Liver (tissue), 8 donors: ENCODE measurements at regions not wholly inside any gene's neighbourhood (a gene's known extent, or its start where the extent isn't known, plus 50 kb on each side); places are given as distances from the start of the nearest gene placed in this dataset.

Experiments
- DNase-seq: peaks from one replicate; pipeline ENCODE4 v3.0.0-alpha.2; 2017; ENCODE audit warnings: low spot score
- H3K27ac ChIP-seq, 2 donors: one replicate each; pipeline ENCODE4 v1.7.0; 2013; ENCODE audit warnings: inconsistent platforms in 2 of 2, low read length in 2 of 2, control low read depth in 1 of 2, low read depth in 1 of 2, mild to moderate bottlenecking in 1 of 2
- H3K27me3 ChIP-seq, 4 donors: one replicate each; pipeline versions ENCODE4 v1.6.1 to v1.7.0; 2013; ENCODE audit warnings: low read length in 3 of 4, inconsistent platforms in 1 of 4, mild to moderate bottlenecking in 1 of 4, moderate library complexity in 1 of 4; ENCODE audit not compliant: control insufficient read depth in 4 of 4, insufficient read depth in 4 of 4
- H3K36me3 ChIP-seq, 4 donors: one replicate each; pipeline versions ENCODE4 v1.6.1 to v1.7.0; 2013; ENCODE audit warnings: low read length in 3 of 4, mild to moderate bottlenecking in 3 of 4, low read depth in 1 of 4, moderate library complexity in 1 of 4; ENCODE audit not compliant: control insufficient read depth in 4 of 4, insufficient read depth in 3 of 4
- H3K4me1 ChIP-seq, 4 donors: one replicate each; pipeline versions ENCODE4 v1.6.1 to v1.7.0; 2013; ENCODE audit warnings: low read length in 3 of 4, mild to moderate bottlenecking in 3 of 4, moderate library complexity in 1 of 4; ENCODE audit not compliant: control insufficient read depth in 4 of 4, insufficient read depth in 4 of 4
- H3K4me3 ChIP-seq, 3 donors: one replicate each; pipeline versions ENCODE4 v1.6.1 to v1.7.0; 2013; ENCODE audit warnings: low read length in 3 of 3, control low read depth in 1 of 3, low read depth in 1 of 3, mild to moderate bottlenecking in 1 of 3
- H3K9ac ChIP-seq, 2 donors: one replicate each; pipeline ENCODE4 v1.7.0; 2013; ENCODE audit warnings: low read length in 2 of 2, mild to moderate bottlenecking in 2 of 2, moderate library complexity in 2 of 2, control low read depth in 1 of 2, low read depth in 1 of 2
- H3K9me3 ChIP-seq, 4 donors: one replicate each; pipeline versions ENCODE4 v1.6.1 to v1.7.0; 2013; ENCODE audit warnings: low read length in 3 of 4; ENCODE audit not compliant: control insufficient read depth in 4 of 4
- EGR1 ChIP-seq, 2 donors: IDR thresholded peaks; 2 replicates each; pipeline ENCODE4 v1.6.1; 2016 to 2018; ENCODE audit warnings: antibody characterized with exemption in 2 of 2, low read depth in 2 of 2
- FOXA1 ChIP-seq: IDR thresholded peaks from 2 replicates; pipeline ENCODE4 v1.6.1; 2016; ENCODE audit warnings: antibody characterized with exemption
- FOXA2 ChIP-seq: IDR thresholded peaks from 2 replicates; pipeline ENCODE4 v1.6.1; 2016; ENCODE audit warnings: antibody characterized with exemption
- JUND ChIP-seq, 2 donors: IDR thresholded peaks; 2 replicates each; pipeline ENCODE4 v1.6.1; 2016; ENCODE audit warnings: antibody characterized with exemption in 2 of 2
- NR2F2 ChIP-seq: IDR thresholded peaks from 2 replicates; pipeline ENCODE4 v1.6.1; 2016; ENCODE audit warnings: antibody characterized with exemption
- RAD21 ChIP-seq, 2 donors: IDR thresholded peaks; 2 replicates each; pipeline ENCODE4 v1.6.1; 2016; ENCODE audit warnings: antibody characterized with exemption in 2 of 2, mild to moderate bottlenecking in 2 of 2
- RXRA ChIP-seq, 2 donors: IDR thresholded peaks; 2 replicates each; pipeline ENCODE4 v1.6.1; 2017 to 2018; ENCODE audit warnings: antibody characterized with exemption in 2 of 2, mild to moderate bottlenecking in 1 of 2
- SP1 ChIP-seq: IDR thresholded peaks from 2 replicates; pipeline ENCODE4 v1.6.1; 2018; ENCODE audit warnings: antibody characterized with exemption, mild to moderate bottlenecking
- TAF1 ChIP-seq: conservative IDR thresholded peaks from 2 replicates; pipeline ENCODE4 v1.6.1; 2016; ENCODE audit warnings: antibody characterized with exemption, mild to moderate bottlenecking
- YY1 ChIP-seq: IDR thresholded peaks from 2 replicates; pipeline ENCODE4 v1.6.1; 2016; ENCODE audit warnings: antibody characterized with exemption, mild to moderate bottlenecking
- WGBS: extraction: QIAGEN DNeasy Blood & Tissue Kit; methylation state at CpG from one replicate; pipeline ENCODE4 v1.1.7; 2013; 5-methylcytosine and 5-hydroxymethylcytosine counted together
- TF ChIP-seq, protein P1 (sequence below): IDR thresholded peaks from 2 replicates; pipeline ENCODE4 v1.6.1; 2016; ENCODE audit warnings: antibody characterized with exemption
- TF ChIP-seq, protein P2 (sequence below): IDR thresholded peaks from 2 replicates; pipeline ENCODE4 v1.6.1; 2016; ENCODE audit warnings: antibody characterized with exemption
- TF ChIP-seq, protein P3 (sequence below): fragments of 150-350 bp; IDR thresholded peaks from 2 replicates; pipeline ENCODE4 v1.5.1; 2017; ENCODE audit warnings: improper control_type of control experiment, low read depth, low read length; ENCODE audit not compliant: missing input control
- TF ChIP-seq, protein P4 (sequence below): IDR thresholded peaks from 2 replicates; pipeline ENCODE4 v1.6.1; 2016; ENCODE audit warnings: antibody characterized with exemption, mild to moderate bottlenecking
- TF ChIP-seq, protein P5 (sequence below): IDR thresholded peaks from 2 replicates; pipeline ENCODE4 v1.6.1; 2016; ENCODE audit warnings: antibody characterized with exemption
- donor health status: healthy.
- donor health status: healthy.
- donor health status: healthy.
- donor health status: healthy.
- donor health status: healthy.

DNA sequence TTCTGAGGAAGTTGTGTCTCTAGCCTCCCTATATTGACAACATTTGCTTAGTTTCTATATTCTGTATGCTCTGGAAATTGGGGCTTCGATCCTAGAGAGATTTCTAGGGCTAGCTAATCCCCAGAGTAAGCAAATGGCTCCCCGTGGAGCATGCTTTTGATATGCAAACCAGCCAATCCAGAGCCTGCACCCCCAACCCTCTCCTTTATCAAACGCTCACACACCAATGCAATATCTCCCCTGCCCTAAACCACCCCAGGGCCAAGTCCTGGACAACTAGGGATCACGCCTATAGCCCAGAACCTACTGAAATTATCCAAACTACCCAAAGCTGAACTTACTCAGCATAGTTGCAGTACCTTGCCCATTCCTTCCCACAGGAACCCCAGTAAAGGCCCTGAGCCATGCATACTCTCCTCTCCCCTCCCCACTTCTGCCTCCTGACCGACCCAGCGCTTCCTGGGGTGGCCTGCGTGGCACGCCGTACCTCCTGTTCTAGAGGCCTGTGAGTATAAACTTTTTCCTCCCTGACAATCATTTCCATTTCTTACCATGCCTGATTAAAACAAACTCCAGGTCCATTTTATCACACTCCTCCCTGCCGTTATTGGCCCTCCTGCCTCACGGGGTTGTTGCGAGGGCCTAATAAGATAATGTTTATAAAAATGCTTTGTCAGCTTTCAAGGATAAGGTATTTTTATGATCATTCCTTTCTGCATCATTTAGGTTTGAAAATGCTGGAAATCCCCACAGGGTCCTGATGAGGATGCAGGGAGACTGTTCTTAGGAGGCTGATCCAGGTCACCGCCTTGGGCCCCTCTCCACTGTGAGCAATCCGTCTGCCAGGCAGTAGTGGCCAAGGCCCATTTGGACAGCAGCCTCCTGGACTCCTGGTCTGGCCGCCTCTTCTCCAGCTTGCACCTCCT, 102.7 kb downstream of the TENT5C start:
- peak; percentile 71 for DNase-seq
- WGBS = 86% methylated on average over 15 of the region's 15 CpGs
- TF ChIP-seq, protein P1, sequence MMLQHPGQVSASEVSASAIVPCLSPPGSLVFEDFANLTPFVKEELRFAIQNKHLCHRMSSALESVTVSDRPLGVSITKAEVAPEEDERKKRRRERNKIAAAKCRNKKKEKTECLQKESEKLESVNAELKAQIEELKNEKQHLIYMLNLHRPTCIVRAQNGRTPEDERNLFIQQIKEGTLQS = no peak
- TF ChIP-seq TAF1 (no peak), RXRA (IDR thresholded peaks at IDR 0.05) (no peak), SP1 (no peak), NR2F2 (no peak), FOXA1 (no peak), EGR1 (IDR thresholded peaks at IDR 0.05; ENCODE audit: low read depth in 2 of 2) (no peak)
- TF ChIP-seq, protein P2, sequence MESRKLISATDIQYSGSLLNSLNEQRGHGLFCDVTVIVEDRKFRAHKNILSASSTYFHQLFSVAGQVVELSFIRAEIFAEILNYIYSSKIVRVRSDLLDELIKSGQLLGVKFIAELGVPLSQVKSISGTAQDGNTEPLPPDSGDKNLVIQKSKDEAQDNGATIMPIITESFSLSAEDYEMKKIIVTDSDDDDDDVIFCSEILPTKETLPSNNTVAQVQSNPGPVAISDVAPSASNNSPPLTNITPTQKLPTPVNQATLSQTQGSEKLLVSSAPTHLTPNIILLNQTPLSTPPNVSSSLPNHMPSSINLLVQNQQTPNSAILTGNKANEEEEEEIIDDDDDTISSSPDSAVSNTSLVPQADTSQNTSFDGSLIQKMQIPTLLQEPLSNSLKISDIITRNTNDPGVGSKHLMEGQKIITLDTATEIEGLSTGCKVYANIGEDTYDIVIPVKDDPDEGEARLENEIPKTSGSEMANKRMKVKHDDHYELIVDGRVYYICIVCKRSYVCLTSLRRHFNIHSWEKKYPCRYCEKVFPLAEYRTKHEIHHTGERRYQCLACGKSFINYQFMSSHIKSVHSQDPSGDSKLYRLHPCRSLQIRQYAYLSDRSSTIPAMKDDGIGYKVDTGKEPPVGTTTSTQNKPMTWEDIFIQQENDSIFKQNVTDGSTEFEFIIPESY = no peak
- TF ChIP-seq, protein P3, sequence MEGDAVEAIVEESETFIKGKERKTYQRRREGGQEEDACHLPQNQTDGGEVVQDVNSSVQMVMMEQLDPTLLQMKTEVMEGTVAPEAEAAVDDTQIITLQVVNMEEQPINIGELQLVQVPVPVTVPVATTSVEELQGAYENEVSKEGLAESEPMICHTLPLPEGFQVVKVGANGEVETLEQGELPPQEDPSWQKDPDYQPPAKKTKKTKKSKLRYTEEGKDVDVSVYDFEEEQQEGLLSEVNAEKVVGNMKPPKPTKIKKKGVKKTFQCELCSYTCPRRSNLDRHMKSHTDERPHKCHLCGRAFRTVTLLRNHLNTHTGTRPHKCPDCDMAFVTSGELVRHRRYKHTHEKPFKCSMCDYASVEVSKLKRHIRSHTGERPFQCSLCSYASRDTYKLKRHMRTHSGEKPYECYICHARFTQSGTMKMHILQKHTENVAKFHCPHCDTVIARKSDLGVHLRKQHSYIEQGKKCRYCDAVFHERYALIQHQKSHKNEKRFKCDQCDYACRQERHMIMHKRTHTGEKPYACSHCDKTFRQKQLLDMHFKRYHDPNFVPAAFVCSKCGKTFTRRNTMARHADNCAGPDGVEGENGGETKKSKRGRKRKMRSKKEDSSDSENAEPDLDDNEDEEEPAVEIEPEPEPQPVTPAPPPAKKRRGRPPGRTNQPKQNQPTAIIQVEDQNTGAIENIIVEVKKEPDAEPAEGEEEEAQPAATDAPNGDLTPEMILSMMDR = no peak
- TF ChIP-seq, protein P4, sequence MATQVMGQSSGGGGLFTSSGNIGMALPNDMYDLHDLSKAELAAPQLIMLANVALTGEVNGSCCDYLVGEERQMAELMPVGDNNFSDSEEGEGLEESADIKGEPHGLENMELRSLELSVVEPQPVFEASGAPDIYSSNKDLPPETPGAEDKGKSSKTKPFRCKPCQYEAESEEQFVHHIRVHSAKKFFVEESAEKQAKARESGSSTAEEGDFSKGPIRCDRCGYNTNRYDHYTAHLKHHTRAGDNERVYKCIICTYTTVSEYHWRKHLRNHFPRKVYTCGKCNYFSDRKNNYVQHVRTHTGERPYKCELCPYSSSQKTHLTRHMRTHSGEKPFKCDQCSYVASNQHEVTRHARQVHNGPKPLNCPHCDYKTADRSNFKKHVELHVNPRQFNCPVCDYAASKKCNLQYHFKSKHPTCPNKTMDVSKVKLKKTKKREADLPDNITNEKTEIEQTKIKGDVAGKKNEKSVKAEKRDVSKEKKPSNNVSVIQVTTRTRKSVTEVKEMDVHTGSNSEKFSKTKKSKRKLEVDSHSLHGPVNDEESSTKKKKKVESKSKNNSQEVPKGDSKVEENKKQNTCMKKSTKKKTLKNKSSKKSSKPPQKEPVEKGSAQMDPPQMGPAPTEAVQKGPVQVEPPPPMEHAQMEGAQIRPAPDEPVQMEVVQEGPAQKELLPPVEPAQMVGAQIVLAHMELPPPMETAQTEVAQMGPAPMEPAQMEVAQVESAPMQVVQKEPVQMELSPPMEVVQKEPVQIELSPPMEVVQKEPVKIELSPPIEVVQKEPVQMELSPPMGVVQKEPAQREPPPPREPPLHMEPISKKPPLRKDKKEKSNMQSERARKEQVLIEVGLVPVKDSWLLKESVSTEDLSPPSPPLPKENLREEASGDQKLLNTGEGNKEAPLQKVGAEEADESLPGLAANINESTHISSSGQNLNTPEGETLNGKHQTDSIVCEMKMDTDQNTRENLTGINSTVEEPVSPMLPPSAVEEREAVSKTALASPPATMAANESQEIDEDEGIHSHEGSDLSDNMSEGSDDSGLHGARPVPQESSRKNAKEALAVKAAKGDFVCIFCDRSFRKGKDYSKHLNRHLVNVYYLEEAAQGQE = no peak

DNA sequence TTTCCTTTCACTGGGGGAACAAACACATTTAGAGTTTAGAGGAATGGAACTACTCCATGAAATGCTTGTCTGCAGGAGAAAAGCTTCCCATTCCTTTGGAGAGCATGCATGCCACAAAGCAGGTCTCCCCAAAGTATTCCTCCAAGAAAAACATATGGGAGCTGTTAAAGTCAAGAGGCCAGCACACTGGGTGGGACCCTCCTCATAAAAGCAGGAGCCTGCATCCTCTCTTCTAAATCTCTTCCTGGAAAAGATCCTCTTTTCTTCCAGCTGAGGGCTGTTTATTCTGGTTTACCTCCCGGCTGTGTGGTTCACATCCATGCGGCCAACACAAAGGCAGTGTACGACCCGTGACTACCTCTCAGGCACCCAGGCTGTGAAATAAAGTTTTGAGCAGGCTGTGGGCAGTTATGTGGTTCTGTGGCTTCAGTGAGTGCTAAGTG, 103.4 kb downstream of the TENT5C start:
- no peaks in the 10 kb centered on the region for H3K27me3 ChIP-seq
- H3K36me3 ChIP-seq = no peaks in the 10 kb centered on the region
- H3K9me3 ChIP-seq = no peaks in the 10 kb centered on the region
- H3K27ac ChIP-seq = no peak overlapping the region
- WGBS = 88% methylated on average over 4 of the region's 4 CpGs
- no peak overlapping the region for H3K4me3 ChIP-seq
- DNase-seq = no peak
- H3K4me1 ChIP-seq = no peaks in the 10 kb centered on the region
- no peak overlapping the region for H3K9ac ChIP-seq
- TF ChIP-seq YY1 = no peak
- no peak for TF ChIP-seq NR2F2
- TF ChIP-seq JUND (IDR thresholded peaks at IDR 0.05) = no peak
- TF ChIP-seq RXRA (IDR thresholded peaks at IDR 0.05) = no peak
- TF ChIP-seq RAD21 (IDR thresholded peaks at IDR 0.05) = no peak
- no peak for TF ChIP-seq FOXA2
- TF ChIP-seq, protein P4 = no peak
- no peak for TF ChIP-seq EGR1 (IDR thresholded peaks at IDR 0.05; ENCODE audit: low read depth in 2 of 2)
- TF ChIP-seq, protein P2 = no peak
- TF ChIP-seq, protein P5, sequence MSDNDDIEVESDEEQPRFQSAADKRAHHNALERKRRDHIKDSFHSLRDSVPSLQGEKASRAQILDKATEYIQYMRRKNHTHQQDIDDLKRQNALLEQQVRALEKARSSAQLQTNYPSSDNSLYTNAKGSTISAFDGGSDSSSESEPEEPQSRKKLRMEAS = no peak

More for the DNA sequence above, 102.7 kb downstream of the TENT5C start:
- Histone ChIP-seq H3K4me3 (no peak overlapping the region), H3K4me1 (no peaks in the 10 kb centered on the region), H3K9ac (no peak overlapping the region), H3K36me3 (no peaks in the 10 kb centered on the region), H3K27ac (no peak overlapping the region), H3K9me3 (no peaks in the 10 kb centered on the region), H3K27me3 (no peaks in the 10 kb centered on the region)
